Fibroblast of villous mesenchyme (primary cell): ENCODE measurements at regions not wholly inside any gene's neighbourhood (a gene's known extent, or its start where the extent isn't known, plus 50 kb on each side); places are given as distances from the start of the nearest gene placed in this dataset.
"Not testable (repeated sequence)": the region's sequence is repeated elsewhere in the genome, so short reads cannot be mapped to it uniquely, and the experiment has no call there.

Experiments
- DNase-seq: peaks from one replicate; pipeline ENCODE4 v3.0.0-alpha.2; 2010; ENCODE audit warnings: low read depth
- H3K4me3 ChIP-seq: 2 replicates; pipeline ENCODE4 v1.5.1; 2011; ENCODE audit warnings: low read depth, mild to moderate bottlenecking, low read length
- CTCF ChIP-seq: IDR thresholded peaks from 2 replicates; pipeline ENCODE4 v1.5.1; 2012; ENCODE audit warnings: low read depth, mild to moderate bottlenecking, low read length; ENCODE audit not compliant: insufficient read depth

DNA sequence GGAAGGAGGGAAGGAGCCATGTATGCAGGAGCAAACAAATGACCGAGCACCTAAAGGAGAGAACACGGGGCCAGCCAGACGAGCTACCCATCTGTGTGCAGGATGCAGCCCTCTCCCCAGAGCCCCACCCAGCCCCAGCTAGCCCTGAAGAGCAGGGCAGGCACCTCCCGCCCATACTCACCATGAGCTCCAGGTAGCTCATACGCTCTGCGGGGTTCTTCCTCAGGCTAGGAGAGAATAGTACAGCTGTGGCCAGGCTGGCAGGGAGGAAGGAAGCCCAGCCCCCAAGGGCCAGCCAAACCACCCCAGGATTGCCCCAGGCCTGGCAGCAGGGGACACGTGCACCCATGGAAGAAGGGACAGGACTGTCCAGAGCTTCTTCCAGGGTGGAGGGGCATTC is 81.9 kb downstream of the KCNJ18 start:
- H3K4me3 ChIP-seq, result no peak overlapping the region
- DNase-seq, result no peak

GRCh38 chr17:21775566-21775965 is 83.2 kb downstream of the KCNJ18 start:
- not testable (repeated sequence) for DNase-seq, H3K4me3 ChIP-seq

More for the DNA sequence above, 81.9 kb downstream of the KCNJ18 start:
- no peak for TF ChIP-seq CTCF

GRCh38 chr17:21776921-21777320 is 84.6 kb downstream of the KCNJ18 start:
- not testable (repeated sequence) for DNase-seq, H3K4me3 ChIP-seq

DNA sequence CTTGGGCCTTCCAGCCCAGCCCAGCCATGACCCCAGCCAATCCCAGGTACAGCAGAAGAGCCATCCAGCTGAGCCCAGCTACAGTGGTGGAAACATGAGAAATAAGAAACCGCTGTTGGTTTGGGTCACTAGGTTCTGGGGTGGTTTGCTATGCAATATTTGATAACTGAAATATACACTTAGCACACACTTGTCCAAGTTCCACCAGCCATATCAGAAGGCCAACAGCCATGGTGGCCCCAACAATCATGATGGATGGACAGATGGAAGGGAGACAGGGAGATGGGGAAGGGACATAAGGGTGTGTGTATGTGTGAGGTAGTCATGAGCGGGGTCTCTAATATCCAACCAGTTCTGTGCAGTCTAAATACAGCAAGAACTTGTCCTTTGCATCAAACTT is 86.5 kb downstream of the KCNJ18 start:
- not testable (repeated sequence) for DNase-seq, H3K4me3 ChIP-seq

DNA sequence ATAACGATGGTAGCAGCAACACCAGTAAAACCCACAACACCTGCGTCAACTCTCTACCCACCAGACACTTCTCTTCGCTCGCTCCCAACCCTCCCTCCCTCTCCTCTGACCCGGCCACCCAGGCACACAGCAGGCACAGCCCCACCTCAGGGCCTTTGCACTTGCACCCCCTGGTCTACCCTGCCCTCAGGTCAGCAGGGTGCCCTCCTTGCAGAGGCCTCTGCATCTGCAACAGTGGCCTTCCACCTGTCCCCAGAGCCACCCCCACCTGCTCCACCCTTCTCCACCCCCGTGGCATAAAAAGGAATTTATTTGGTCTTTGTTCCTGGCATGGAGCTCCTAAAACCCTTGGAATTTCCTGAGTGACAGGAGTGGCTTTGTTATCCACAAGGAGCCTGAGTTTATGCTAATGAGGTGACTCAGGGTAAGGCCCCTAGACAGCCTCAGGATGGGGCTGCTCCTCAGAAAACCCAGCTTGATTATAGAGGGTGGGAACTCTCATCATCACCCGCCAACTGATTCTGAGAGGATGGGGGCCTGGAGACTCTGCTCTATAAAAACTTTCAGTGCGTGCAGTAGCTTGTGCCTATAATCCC is 88.1 kb downstream of the KCNJ18 start:
- DNase-seq, H3K4me3 ChIP-seq: not testable (repeated sequence)

- not testable (repeated sequence) for DNase-seq, H3K4me3 ChIP-seq
Measured at GRCh38 chr17:21780919-21781665, 88.8 kb downstream of the KCNJ18 start.

DNA sequence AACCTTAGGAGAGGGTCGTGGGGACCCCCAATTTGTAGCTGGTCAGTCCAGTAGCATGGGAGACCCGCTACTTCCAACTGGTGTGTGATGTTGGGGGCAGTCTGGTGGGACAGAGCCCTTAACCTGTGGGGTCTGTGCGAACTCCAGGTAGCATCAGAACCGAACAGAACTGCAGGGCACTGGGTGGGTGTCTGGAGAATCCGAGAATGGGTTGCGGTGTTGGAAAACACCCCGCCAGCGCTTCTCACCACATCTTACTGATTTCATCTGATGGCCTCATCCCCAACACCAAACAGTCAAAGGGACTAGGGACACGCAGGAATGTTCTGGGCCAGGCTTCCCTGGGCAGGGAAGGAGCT is 89.3 kb downstream of the KCNJ18 start:
- DNase-seq, result not testable (repeated sequence)

GRCh38 chr17:21782107-21782506 is 89.8 kb downstream of the KCNJ18 start:
- H3K4me3 ChIP-seq, DNase-seq: not testable (repeated sequence)

More for the DNA sequence above, 89.3 kb downstream of the KCNJ18 start:
- not testable (repeated sequence) for H3K4me3 ChIP-seq

GRCh38 chr17:21782604-21783003 is 90.3 kb downstream of the KCNJ18 start:
- DNase-seq, H3K4me3 ChIP-seq: not testable (repeated sequence)

GRCh38 chr17:21783017-21783416 is 90.7 kb downstream of the KCNJ18 start:
- not testable (repeated sequence) for H3K4me3 ChIP-seq, DNase-seq

DNA sequence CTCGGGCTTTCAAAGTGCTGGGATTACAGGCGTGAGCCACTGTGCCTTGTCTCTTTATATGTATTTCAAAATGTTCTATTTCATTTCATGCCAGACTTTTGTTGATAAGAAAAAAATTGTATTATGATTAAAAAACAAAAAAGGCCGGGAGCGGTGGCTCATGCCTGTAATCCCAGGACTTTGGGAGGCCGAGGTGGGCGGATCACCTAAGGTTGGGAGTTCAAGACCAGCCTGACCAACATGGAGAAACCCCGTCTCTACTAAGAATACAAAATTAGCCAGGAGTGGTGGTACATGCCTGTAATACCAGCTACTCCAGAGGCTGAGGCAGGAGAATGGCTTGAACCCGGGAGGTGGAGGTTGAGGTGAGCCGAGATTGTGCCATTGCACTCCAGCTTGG is 121.9 kb downstream of the KCNJ18 start:
- H3K4me3 ChIP-seq, result not testable (repeated sequence)

DNA sequence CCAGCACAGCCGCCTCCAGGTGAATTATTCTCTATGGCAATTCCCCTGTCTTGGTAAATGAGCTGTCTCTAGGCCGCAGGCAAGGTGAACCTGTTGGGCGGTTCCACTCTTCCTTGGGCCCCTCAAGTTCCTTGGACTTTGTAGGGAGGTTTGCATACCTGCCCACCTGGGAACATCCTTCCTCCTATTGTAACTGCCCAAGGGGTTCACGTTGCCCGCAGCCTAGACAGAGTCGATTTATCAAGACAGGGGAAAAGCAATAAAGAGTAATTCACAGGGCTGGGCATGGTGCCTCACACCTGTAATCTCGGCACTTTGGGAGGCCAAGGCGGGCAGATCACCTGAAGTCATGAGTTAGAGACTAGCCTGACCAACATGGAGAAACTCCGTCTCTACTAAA is 122.5 kb downstream of the KCNJ18 start:
- TF ChIP-seq CTCF, result no peak
- H3K4me3 ChIP-seq, result no peak overlapping the region
- DNase-seq, result no peak

More for the DNA sequence above, 121.9 kb downstream of the KCNJ18 start:
- not testable (repeated sequence) for DNase-seq
